ENCODE measurements at regions not wholly inside any gene's neighbourhood (a gene's known extent, or its start where the extent isn't known, plus 50 kb on each side); places are given as distances from the start of the nearest gene placed in this dataset.

DNA sequence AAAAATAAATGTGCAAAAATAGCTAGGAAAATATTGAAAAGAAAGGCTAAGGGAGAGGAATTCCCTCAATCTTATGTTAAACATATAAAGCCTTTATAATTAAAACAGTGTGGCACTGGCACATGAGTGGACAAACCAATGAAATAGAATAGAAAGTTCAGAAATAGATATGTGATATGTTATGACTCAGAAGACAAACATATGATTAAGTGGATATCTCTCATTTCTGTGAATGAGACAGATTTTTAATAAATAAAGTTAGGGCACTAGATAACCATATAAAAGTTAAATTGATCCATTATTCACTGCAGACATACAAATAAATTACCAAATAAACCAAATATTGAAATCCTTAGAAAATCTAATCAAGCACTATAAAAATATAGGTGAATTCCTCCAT is 73.0 kb downstream of the ALG10B start:
- TF ChIP-seq, protein P1, sequence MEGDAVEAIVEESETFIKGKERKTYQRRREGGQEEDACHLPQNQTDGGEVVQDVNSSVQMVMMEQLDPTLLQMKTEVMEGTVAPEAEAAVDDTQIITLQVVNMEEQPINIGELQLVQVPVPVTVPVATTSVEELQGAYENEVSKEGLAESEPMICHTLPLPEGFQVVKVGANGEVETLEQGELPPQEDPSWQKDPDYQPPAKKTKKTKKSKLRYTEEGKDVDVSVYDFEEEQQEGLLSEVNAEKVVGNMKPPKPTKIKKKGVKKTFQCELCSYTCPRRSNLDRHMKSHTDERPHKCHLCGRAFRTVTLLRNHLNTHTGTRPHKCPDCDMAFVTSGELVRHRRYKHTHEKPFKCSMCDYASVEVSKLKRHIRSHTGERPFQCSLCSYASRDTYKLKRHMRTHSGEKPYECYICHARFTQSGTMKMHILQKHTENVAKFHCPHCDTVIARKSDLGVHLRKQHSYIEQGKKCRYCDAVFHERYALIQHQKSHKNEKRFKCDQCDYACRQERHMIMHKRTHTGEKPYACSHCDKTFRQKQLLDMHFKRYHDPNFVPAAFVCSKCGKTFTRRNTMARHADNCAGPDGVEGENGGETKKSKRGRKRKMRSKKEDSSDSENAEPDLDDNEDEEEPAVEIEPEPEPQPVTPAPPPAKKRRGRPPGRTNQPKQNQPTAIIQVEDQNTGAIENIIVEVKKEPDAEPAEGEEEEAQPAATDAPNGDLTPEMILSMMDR (conservative IDR thresholded peaks at IDR 0.05) = no peak
- TF ChIP-seq ZFX (IDR thresholded peaks at IDR 0.05) = no peak

Measured in C4-2B (cell line).